HG03045 (cell line): ENCODE measurements at regions not wholly inside any gene's neighbourhood (a gene's known extent, or its start where the extent isn't known, plus 50 kb on each side); places are given as distances from the start of the nearest gene placed in this dataset.
"Not testable (repeated sequence)": the region's sequence is repeated elsewhere in the genome, so short reads cannot be mapped to it uniquely, and the experiment has no call there.

Experiments used
- ATAC-seq: cut with Tn5 transposase; IDR thresholded peaks from one replicate; pipeline ENCODE4 v1.9.1; 2021; ENCODE audit warnings: mild to moderate bottlenecking, moderate library complexity; ENCODE audit not compliant: unreplicated experiment

GRCh38 chr1:208344202-208344857 is 100.1 kb upstream of the PLXNA2 start:
- no peak for ATAC-seq

GRCh38 chr1:208347191-208347590 is 103.0 kb upstream of the PLXNA2 start:
- ATAC-seq = no peak

- ATAC-seq = no peak
Measured at GRCh38 chr1:208349694-208350330, 105.6 kb upstream of the PLXNA2 start.

- no peak for ATAC-seq
Measured at GRCh38 chr1:208350815-208351214, 106.6 kb upstream of the PLXNA2 start.

GRCh38 chr1:208351838-208352237 is 107.7 kb upstream of the PLXNA2 start:
- ATAC-seq = no peak

GRCh38 chr1:208353797-208354196 is 109.6 kb upstream of the PLXNA2 start:
- ATAC-seq = not testable (repeated sequence)

- ATAC-seq = no peak
Measured at GRCh38 chr1:208357644-208358507, 113.7 kb upstream of the PLXNA2 start.

GRCh38 chr1:208358651-208359050 is 114.5 kb upstream of the PLXNA2 start:
- no peak for ATAC-seq

GRCh38 chr1:208362011-208362410 is 117.8 kb upstream of the PLXNA2 start:
- ATAC-seq = no peak

- no peak for ATAC-seq
Measured at GRCh38 chr1:208366559-208366958, 122.4 kb upstream of the PLXNA2 start.

- no peak for ATAC-seq
Measured at GRCh38 chr1:208369045-208369444, 124.9 kb upstream of the PLXNA2 start.

GRCh38 chr1:208369658-208370057 is 125.5 kb upstream of the PLXNA2 start:
- ATAC-seq = no peak

GRCh38 chr1:208374391-208374941 is 130.3 kb upstream of the PLXNA2 start:
- no peak for ATAC-seq

- no peak for ATAC-seq
Measured at GRCh38 chr1:208381481-208381880, 137.3 kb upstream of the PLXNA2 start.

GRCh38 chr1:208387908-208388811 is 144.0 kb upstream of the PLXNA2 start:
- ATAC-seq = no peak

GRCh38 chr1:208393416-208393815 is 149.2 kb upstream of the PLXNA2 start:
- no peak for ATAC-seq

- no peak for ATAC-seq
Measured at GRCh38 chr1:208393826-208394225, 149.6 kb upstream of the PLXNA2 start.

- ATAC-seq = no peak
Measured at GRCh38 chr1:208397286-208397685, 153.1 kb upstream of the PLXNA2 start.

GRCh38 chr1:208405014-208405413 is 160.8 kb upstream of the PLXNA2 start:
- no peak for ATAC-seq

- no peak for ATAC-seq
Measured at GRCh38 chr1:208409176-208409575, 165.0 kb upstream of the PLXNA2 start.
